C4-2B (cell line): ENCODE measurements at regions not wholly inside any gene's neighbourhood (a gene's known extent, or its start where the extent isn't known, plus 50 kb on each side); places are given as distances from the start of the nearest gene placed in this dataset.

ENCODE experiments used
- CTCF ChIP-seq: fragments of 450-650 bp; conservative IDR thresholded peaks from 2 replicates; pipeline ENCODE4 v1.5.1; 2017; ENCODE audit warnings: mild to moderate bottlenecking
- ZFX ChIP-seq: fragments of 450-650 bp; IDR thresholded peaks from 2 replicates; pipeline ENCODE4 v1.6.1; 2017

GRCh38 chr1:106995970-106996369 is 60.5 kb upstream of the PRMT6 start:
- TF ChIP-seq CTCF: no peak
- TF ChIP-seq ZFX: no peak
